Effector memory CD4-positive, alpha-beta T cell (primary cell): ENCODE measurements at regions not wholly inside any gene's neighbourhood (a gene's known extent, or its start where the extent isn't known, plus 50 kb on each side); places are given as distances from the start of the nearest gene placed in this dataset.

Experiments
- DNase-seq, 3 donors: peaks; one replicate each; pipeline ENCODE4 v3.0.0-alpha.2; 2020
- H3K27ac ChIP-seq: 2 replicates; pipeline ENCODE4 v1.7.0; 2013; ENCODE audit warnings: mild to moderate bottlenecking, low read length, moderate library complexity; ENCODE audit not compliant: insufficient read depth, poor library complexity, severe bottlenecking
- H3K27me3 ChIP-seq: replicated peaks from 2 replicates; pipeline ENCODE4 v1.7.0; 2013; ENCODE audit warnings: mild to moderate bottlenecking, low read length; ENCODE audit not compliant: insufficient read depth, control insufficient read depth, poor library complexity, severe bottlenecking
- H3K36me3 ChIP-seq: 2 replicates; pipeline ENCODE4 v1.7.0; 2013; ENCODE audit warnings: mild to moderate bottlenecking, low read length, moderate library complexity; ENCODE audit not compliant: control insufficient read depth, insufficient read depth
- H3K4me1 ChIP-seq: 2 replicates; pipeline ENCODE4 v1.7.0; 2013; ENCODE audit warnings: low read length, mild to moderate bottlenecking; ENCODE audit not compliant: control insufficient read depth, insufficient read depth, poor library complexity, severe bottlenecking
- H3K4me3 ChIP-seq: 2 replicates; pipeline ENCODE4 v1.7.0; 2013; ENCODE audit warnings: low read length, low read depth, mild to moderate bottlenecking; ENCODE audit not compliant: insufficient read depth, poor library complexity, severe bottlenecking
- H3K9me3 ChIP-seq: 2 replicates; pipeline ENCODE4 v1.7.0; 2013; ENCODE audit warnings: mild to moderate bottlenecking, low read length, moderate library complexity; ENCODE audit not compliant: control insufficient read depth

- Histone ChIP-seq H3K27ac (no peak overlapping the region), H3K4me1 (no peaks in the 10 kb centered on the region), H3K36me3 (no peaks in the 10 kb centered on the region), H3K9me3 (no peaks in the 10 kb centered on the region), H3K27me3 (no peaks in the 10 kb centered on the region), H3K4me3 (no peak overlapping the region)
- DNase-seq: no peak
These were observed 63.2 kb upstream of the DLX6 start for GRCh38 chr7:96942112-96942511.

- no peaks in the 10 kb centered on the region for H3K4me1 ChIP-seq
- no peak for DNase-seq
- H3K27ac ChIP-seq: no peak overlapping the region
- no peak overlapping the region for H3K4me3 ChIP-seq
- H3K9me3 ChIP-seq: no peaks in the 10 kb centered on the region
- H3K27me3 ChIP-seq: no peaks in the 10 kb centered on the region
- no peaks in the 10 kb centered on the region for H3K36me3 ChIP-seq
These were observed 55.6 kb upstream of the DLX6 start for GRCh38 chr7:96949766-96950165.

- Histone ChIP-seq H3K27me3 (no peaks in the 10 kb centered on the region), H3K9me3 (no peaks in the 10 kb centered on the region), H3K4me1 (no peaks in the 10 kb centered on the region), H3K36me3 (no peaks in the 10 kb centered on the region), H3K27ac (no peak overlapping the region), H3K4me3 (no peak overlapping the region)
- no peak for DNase-seq
These were observed 52.4 kb upstream of the DLX6 start for GRCh38 chr7:96952974-96953391.

DNA sequence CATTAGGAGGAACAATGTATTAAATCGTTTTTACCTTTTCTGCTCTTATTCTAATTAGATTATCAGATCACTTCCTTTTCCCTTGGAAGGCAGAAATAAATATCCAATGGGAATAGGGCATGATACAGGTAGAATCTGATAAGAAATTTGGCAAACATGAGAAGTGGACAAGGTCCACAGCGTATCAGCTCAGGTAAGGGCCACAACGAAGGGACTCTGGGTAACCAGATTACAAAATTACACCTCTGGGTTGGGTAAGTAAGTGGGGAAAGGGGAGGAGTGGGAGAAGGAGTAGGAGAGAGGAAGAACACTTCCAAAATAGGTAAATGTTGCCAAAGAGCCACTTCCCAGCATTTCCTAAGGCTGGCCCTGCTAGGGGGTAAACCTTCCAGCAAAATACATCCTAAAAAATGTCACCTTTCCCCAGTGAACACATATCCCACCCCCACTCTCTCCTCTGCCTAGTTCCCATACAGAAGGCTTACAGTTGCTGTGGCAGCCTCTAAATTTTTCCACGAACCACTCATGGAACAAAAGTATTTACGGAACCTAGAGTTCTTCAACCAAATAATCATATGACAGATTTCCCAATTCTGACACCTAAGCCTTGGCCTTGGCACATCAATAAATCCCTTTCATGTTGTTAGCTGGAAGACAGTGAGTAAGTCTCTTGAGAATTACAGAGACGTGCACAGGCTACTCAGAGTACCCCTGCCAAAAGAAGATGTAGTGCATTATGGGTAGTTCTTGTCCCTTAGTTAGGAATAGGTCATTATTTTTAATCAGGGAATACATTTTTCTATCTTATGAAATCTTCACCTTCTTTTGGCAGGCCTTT, 51.5 kb upstream of the DLX6 start:
- no peak overlapping the region for H3K4me3 ChIP-seq
- H3K9me3 ChIP-seq: no peaks in the 10 kb centered on the region
- no peak for DNase-seq
- no peaks in the 10 kb centered on the region for H3K36me3 ChIP-seq
- H3K27me3 ChIP-seq: no peaks in the 10 kb centered on the region
- no peak overlapping the region for H3K27ac ChIP-seq
- no peaks in the 10 kb centered on the region for H3K4me1 ChIP-seq
